Fibroblast of gingiva (primary cell): ENCODE measurements at regions not wholly inside any gene's neighbourhood (a gene's known extent, or its start where the extent isn't known, plus 50 kb on each side); places are given as distances from the start of the nearest gene placed in this dataset.

Source experiments
- DNase-seq: peaks from one replicate; pipeline ENCODE4 v3.0.0-alpha.2; 2011; ENCODE audit warnings: low read depth

GRCh38 chr12:24138041-24138440, 188.6 kb upstream of the SOX5 start:
- no peak for DNase-seq

GRCh38 chr12:24135158-24135850, 185.8 kb upstream of the SOX5 start:
- DNase-seq = no peak

GRCh38 chr12:24134092-24134491, 184.6 kb upstream of the SOX5 start:
- DNase-seq = no peak

- DNase-seq = no peak
These were observed 183.9 kb upstream of the SOX5 start for GRCh38 chr12:24133384-24133783.

- DNase-seq = no peak
These were observed 178.7 kb upstream of the SOX5 start for GRCh38 chr12:24127919-24128721.

- no peak for DNase-seq
These were observed 175.8 kb upstream of the SOX5 start for GRCh38 chr12:24125280-24125679.

- peak; percentile 76 for DNase-seq
These were observed 172.4 kb upstream of the SOX5 start for GRCh38 chr12:24121911-24122310.

GRCh38 chr12:24118668-24119067, 169.2 kb upstream of the SOX5 start:
- peak; percentile 63 for DNase-seq

GRCh38 chr12:24116548-24116947, 167.1 kb upstream of the SOX5 start:
- DNase-seq = no peak

- DNase-seq = no peak
These were observed 164.2 kb upstream of the SOX5 start for GRCh38 chr12:24113701-24114100.

- peak; percentile 9 for DNase-seq
These were observed 162.1 kb upstream of the SOX5 start for GRCh38 chr12:24111616-24112015.

GRCh38 chr12:24111086-24111485, 161.6 kb upstream of the SOX5 start:
- DNase-seq = no peak

- DNase-seq = peak; percentile 12
These were observed 160.0 kb upstream of the SOX5 start for GRCh38 chr12:24109381-24110039.

GRCh38 chr12:24102676-24103075, 153.2 kb upstream of the SOX5 start:
- no peak for DNase-seq

- DNase-seq = no peak
These were observed 150.1 kb upstream of the SOX5 start for GRCh38 chr12:24099576-24099975.

- DNase-seq = no peak
These were observed 145.8 kb upstream of the SOX5 start for GRCh38 chr12:24095245-24095644.

- DNase-seq = no peak
These were observed 140.0 kb upstream of the SOX5 start for GRCh38 chr12:24089510-24089890.

- no peak for DNase-seq
These were observed 139.5 kb upstream of the SOX5 start for GRCh38 chr12:24088751-24089509.

GRCh38 chr12:24087294-24087693, 137.8 kb upstream of the SOX5 start:
- DNase-seq = no peak

GRCh38 chr12:24084800-24085199, 135.3 kb upstream of the SOX5 start:
- DNase-seq = no peak

- no peak for DNase-seq
These were observed 134.4 kb upstream of the SOX5 start for GRCh38 chr12:24083838-24084237.

GRCh38 chr12:24081606-24082005, 132.1 kb upstream of the SOX5 start:
- no peak for DNase-seq
